ENCODE measurements at regions not wholly inside any gene's neighbourhood (a gene's known extent, or its start where the extent isn't known, plus 50 kb on each side); places are given as distances from the start of the nearest gene placed in this dataset.
"Not testable (repeated sequence)": the region's sequence is repeated elsewhere in the genome, so short reads cannot be mapped to it uniquely, and the experiment has no call there.

GRCh38 chr7:67357653-67358052 is 361.0 kb downstream of the TYW1 start:
- H3K4ac ChIP-seq (replicated peaks; ENCODE audit: insufficient read length, low read depth, low read length); H3K9ac ChIP-seq (replicated peaks in 1 of 4; ENCODE audit: extremely low read depth in 1 of 4, low read depth in 3 of 4, low read length in 3 of 4); H3K23me2 ChIP-seq (ENCODE audit: low read depth, low read length); H3K18ac ChIP-seq (ENCODE audit: extremely low read depth, low read length); H3K36me3 ChIP-seq (ENCODE audit: control insufficient read depth in 2 of 4, insufficient read depth in 4 of 4, low read length in 3 of 4); H2BK20ac ChIP-seq (ENCODE audit: low read length); H3K27me3 ChIP-seq (replicated peaks in 1 of 4; ENCODE audit: control insufficient read depth in 3 of 4, extremely low read depth in 1 of 4, insufficient read depth in 3 of 4, low read length in 3 of 4); H2BK15ac ChIP-seq (ENCODE audit: low read length); H3K4me3 ChIP-seq (ENCODE audit: extremely low read depth in 1 of 4, insufficient read depth in 2 of 4, low read depth in 3 of 4, low read length in 4 of 4); H3K14ac ChIP-seq (ENCODE audit: insufficient read length); H3K79me2 ChIP-seq (ENCODE audit: control insufficient read depth in 1 of 2, insufficient read depth in 2 of 2, low read length in 2 of 2); H3K23ac ChIP-seq (ENCODE audit: insufficient read length); H3K79me1 ChIP-seq (ENCODE audit: low read depth, low read length); DNase-seq (ENCODE audit: low read depth in 1 of 2, low spot score in 2 of 2); H3K56ac ChIP-seq (replicated peaks; ENCODE audit: insufficient read length, low read depth, low read length); H4K20me1 ChIP-seq (replicated peaks in 1 of 2; ENCODE audit: control insufficient read depth in 1 of 2, insufficient read depth in 2 of 2, low read length in 2 of 2); POLR2A ChIA-PET (ENCODE audit: partially characterized antibody); H3K4me2 ChIP-seq (ENCODE audit: insufficient read depth in 1 of 2, low read depth in 2 of 2, low read length in 2 of 2); H4K91ac ChIP-seq (replicated peaks; ENCODE audit: insufficient read length, low read length); H4K5ac ChIP-seq (ENCODE audit: insufficient read length, low read depth, low read length); FAIRE-seq; H2BK5ac ChIP-seq (ENCODE audit: low read depth, low read length); H2AFZ ChIP-seq (ENCODE audit: low read length); H3K4me1 ChIP-seq (replicated peaks in 1 of 4; ENCODE audit: control insufficient read depth in 3 of 4, insufficient read depth in 4 of 4, low read length in 3 of 4); H4K8ac ChIP-seq (ENCODE audit: extremely low read depth, insufficient read depth, low read length); CTCF ChIA-PET (ENCODE audit: partially characterized antibody); H3K27ac ChIP-seq (ENCODE audit: low read depth, low read length); H2BK12ac ChIP-seq (ENCODE audit: low read depth, low read length); H2AK5ac ChIP-seq (ENCODE audit: low read depth, low read length); H2BK120ac ChIP-seq (replicated peaks; ENCODE audit: low read depth, low read length); H3K9me3 ChIP-seq (ENCODE audit: insufficient read depth in 2 of 2, low read depth in 1 of 2, low read length in 1 of 2): not testable (repeated sequence)
- 94% methylated on average over 3 of the region's 3 CpGs; no CpG with 5 or more reads in 1 of the 2 experiments for WGBS, 2 experiments (ENCODE audit: extremely low coverage in 1 of 2, insufficient coverage in 1 of 2, insufficient read length in 1 of 2, insufficient replicate concordance in 2 of 2, low coverage in 1 of 2, low lambda C conversion rate in 2 of 2, missing lambda C conversion rate in 1 of 2)

- H3K36me3 ChIP-seq (ENCODE audit: control insufficient read depth in 2 of 4, insufficient read depth in 4 of 4, low read length in 3 of 4); POLR2A ChIA-PET (ENCODE audit: partially characterized antibody): not testable (repeated sequence)
- WGBS, 2 experiments (ENCODE audit: extremely low coverage in 1 of 2, insufficient coverage in 1 of 2, insufficient read length in 1 of 2, insufficient replicate concordance in 2 of 2, low coverage in 1 of 2, low lambda C conversion rate in 2 of 2, missing lambda C conversion rate in 1 of 2) = 83% methylated on average over 8 of the region's 8 CpGs; no CpG with 5 or more reads in 1 of the 2 experiments
These were observed 361.7 kb downstream of the TYW1 start for GRCh38 chr7:67358316-67358715.

More at GRCh38 chr7:67358316-67358715, 361.7 kb downstream of the TYW1 start:
- H4K5ac ChIP-seq (ENCODE audit: insufficient read length, low read depth, low read length); H2BK120ac ChIP-seq (replicated peaks; ENCODE audit: low read depth, low read length); H3K23ac ChIP-seq (ENCODE audit: insufficient read length); H3K4me1 ChIP-seq (replicated peaks in 1 of 4; ENCODE audit: control insufficient read depth in 3 of 4, insufficient read depth in 4 of 4, low read length in 3 of 4); H4K8ac ChIP-seq (ENCODE audit: extremely low read depth, insufficient read depth, low read length); H4K20me1 ChIP-seq (replicated peaks in 1 of 2; ENCODE audit: control insufficient read depth in 1 of 2, insufficient read depth in 2 of 2, low read length in 2 of 2); H3K4me3 ChIP-seq (ENCODE audit: extremely low read depth in 1 of 4, insufficient read depth in 2 of 4, low read depth in 3 of 4, low read length in 4 of 4); H3K79me1 ChIP-seq (ENCODE audit: low read depth, low read length); H2BK15ac ChIP-seq (ENCODE audit: low read length); H4K91ac ChIP-seq (replicated peaks; ENCODE audit: insufficient read length, low read length); H2BK5ac ChIP-seq (ENCODE audit: low read depth, low read length); H3K14ac ChIP-seq (ENCODE audit: insufficient read length); H2AFZ ChIP-seq (ENCODE audit: low read length); H3K18ac ChIP-seq (ENCODE audit: extremely low read depth, low read length); DNase-seq (ENCODE audit: low read depth in 1 of 2, low spot score in 2 of 2); H2BK20ac ChIP-seq (ENCODE audit: low read length); H3K9ac ChIP-seq (replicated peaks in 1 of 4; ENCODE audit: extremely low read depth in 1 of 4, low read depth in 3 of 4, low read length in 3 of 4); H2AK5ac ChIP-seq (ENCODE audit: low read depth, low read length); H2BK12ac ChIP-seq (ENCODE audit: low read depth, low read length); CTCF ChIA-PET (ENCODE audit: partially characterized antibody); H3K9me3 ChIP-seq (ENCODE audit: insufficient read depth in 2 of 2, low read depth in 1 of 2, low read length in 1 of 2); H3K27me3 ChIP-seq (replicated peaks in 1 of 4; ENCODE audit: control insufficient read depth in 3 of 4, extremely low read depth in 1 of 4, insufficient read depth in 3 of 4, low read length in 3 of 4); FAIRE-seq; H3K4me2 ChIP-seq (ENCODE audit: insufficient read depth in 1 of 2, low read depth in 2 of 2, low read length in 2 of 2); H3K27ac ChIP-seq (ENCODE audit: low read depth, low read length); H3K79me2 ChIP-seq (ENCODE audit: control insufficient read depth in 1 of 2, insufficient read depth in 2 of 2, low read length in 2 of 2); H3K56ac ChIP-seq (replicated peaks; ENCODE audit: insufficient read length, low read depth, low read length); H3K4ac ChIP-seq (replicated peaks; ENCODE audit: insufficient read length, low read depth, low read length); H3K23me2 ChIP-seq (ENCODE audit: low read depth, low read length): not testable (repeated sequence)

All from H1 (cell line).